T-helper 1 cell treated with Interleukin-12 subunit alpha and Interleukin-12 subunit beta and Interleukin-4 antibody, amounts not matched to agents 30 ng/mL and 1 ng/mL, for 36 hours (primary cell): ENCODE measurements at regions not wholly inside any gene's neighbourhood (a gene's known extent, or its start where the extent isn't known, plus 50 kb on each side); places are given as distances from the start of the nearest gene placed in this dataset.
"Not testable (repeated sequence)": the region's sequence is repeated elsewhere in the genome, so short reads cannot be mapped to it uniquely, and the experiment has no call there.

ENCODE experiments used
- intact Hi-C: fragments of 100-400 bp; cut with micrococcal nuclease; formaldehyde crosslinking; loops from one replicate; pipeline ENCODE4 v1.15.1; 2024

- intact Hi-C loops, result loop anchor here (2.0 kb wide), 1 partner anchor 32 kb away; no protein-coding TSS in a partner anchor
Measured at GRCh38 chr6:90382760-90383159, 86.1 kb upstream of the BACH2 start.

- intact Hi-C loops, result no loop called here
Measured at GRCh38 chr6:90375681-90376439, 79.2 kb upstream of the BACH2 start.

GRCh38 chr6:90374201-90374600 is 77.6 kb upstream of the BACH2 start:
- intact Hi-C loops, result no loop called here

- intact Hi-C loops, result no loop called here
Measured at GRCh38 chr6:90372885-90373284, 76.2 kb upstream of the BACH2 start.

- intact Hi-C loops, result no loop called here
Measured at GRCh38 chr6:90372450-90372849, 75.8 kb upstream of the BACH2 start.

- intact Hi-C loops, result no loop called here
Measured at GRCh38 chr6:90370493-90370959, 73.9 kb upstream of the BACH2 start.

- intact Hi-C loops, result no loop called here
Measured at GRCh38 chr6:90369651-90370050, 73.0 kb upstream of the BACH2 start.

GRCh38 chr6:90369024-90369519 is 72.4 kb upstream of the BACH2 start:
- intact Hi-C loops, result no loop called here

GRCh38 chr6:90368601-90369000 is 72.0 kb upstream of the BACH2 start:
- intact Hi-C loops, result no loop called here

- intact Hi-C loops, result no loop called here
Measured at GRCh38 chr6:90368001-90368400, 71.4 kb upstream of the BACH2 start.

- intact Hi-C loops, result no loop called here
Measured at GRCh38 chr6:90365565-90366219, 69.0 kb upstream of the BACH2 start.

GRCh38 chr6:90365002-90365401 is 68.4 kb upstream of the BACH2 start:
- intact Hi-C loops, result no loop called here

GRCh38 chr6:90364286-90364685 is 67.6 kb upstream of the BACH2 start:
- intact Hi-C loops, result no loop called here

- intact Hi-C loops, result no loop called here
Measured at GRCh38 chr6:90362318-90362717, 65.7 kb upstream of the BACH2 start.

GRCh38 chr6:90361174-90361573 is 64.5 kb upstream of the BACH2 start:
- intact Hi-C loops, result no loop called here

GRCh38 chr6:90358036-90358770 is 61.6 kb upstream of the BACH2 start:
- intact Hi-C loops, result not testable (repeated sequence)

GRCh38 chr6:90356012-90356421 is 59.4 kb upstream of the BACH2 start:
- intact Hi-C loops, result no loop called here

- intact Hi-C loops, result no loop called here
Measured at GRCh38 chr6:90354961-90355360, 58.3 kb upstream of the BACH2 start.

- intact Hi-C loops, result loop anchor here (2.0 kb wide), 2 partner anchors 31 to 55 kb away; partner anchors contain the start of gene BACH2
Measured at GRCh38 chr6:90351696-90352095, 55.1 kb upstream of the BACH2 start.

GRCh38 chr6:90350689-90351554 is 54.3 kb upstream of the BACH2 start:
- intact Hi-C loops, result loop anchor here (1.0 to 2.0 kb wide), 4 partner anchors 32 to 74 kb away; partner anchors contain the start of gene BACH2

GRCh38 chr6:90347411-90347851 is 50.8 kb upstream of the BACH2 start:
- intact Hi-C loops, result no loop called here
